GM12892 (cell line): ENCODE measurements at regions not wholly inside any gene's neighbourhood (a gene's known extent, or its start where the extent isn't known, plus 50 kb on each side); places are given as distances from the start of the nearest gene placed in this dataset.
"Not testable (repeated sequence)": the region's sequence is repeated elsewhere in the genome, so short reads cannot be mapped to it uniquely, and the experiment has no call there.

ENCODE experiments used
- DNase-seq: peaks from one replicate; pipeline ENCODE4 v3.0.0; 2011; ENCODE audit not compliant: insufficient read length
- FAIRE-seq: peaks from 2 replicates; lab custom pipeline; 2011; peaks lifted over from hg19 to GRCh38; lab: Jason Lieb, UNC
- POLR2A ChIP-seq: IDR thresholded peaks from 2 replicates; pipeline ENCODE4 v1.6.1; 2011; ENCODE audit warnings: low read depth, low read length, control low read depth
- POLR2AphosphoS5 ChIP-seq: IDR thresholded peaks from 2 replicates; pipeline ENCODE4 v1.6.1; 2011; ENCODE audit warnings: low read depth, low read length, control low read depth
- TAF1 ChIP-seq: IDR thresholded peaks from 2 replicates; pipeline ENCODE4 v1.6.1; 2011; ENCODE audit warnings: low read depth, mild to moderate bottlenecking, control low read depth, low read length, borderline replicate concordance

DNA sequence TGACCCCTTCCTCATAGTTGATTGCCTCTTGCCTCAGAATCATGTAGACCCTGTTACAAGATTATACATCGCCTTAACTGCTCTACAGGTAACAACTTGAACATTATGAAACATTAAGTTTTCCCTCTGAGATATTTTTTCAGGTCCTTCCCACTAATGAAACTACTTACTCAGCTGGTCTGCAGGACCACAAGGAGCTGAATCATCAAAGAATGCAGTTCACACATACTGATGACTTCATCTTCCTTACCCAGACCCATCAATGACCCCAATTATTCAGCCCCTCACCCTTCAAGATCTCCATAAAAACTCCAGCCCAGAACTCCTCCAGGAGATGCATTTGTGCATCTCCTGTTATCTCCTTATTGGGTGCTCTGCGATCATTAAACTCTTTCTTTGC, 720.9 kb downstream of the RAPGEF2 start:
- DNase-seq: no peak
- TF ChIP-seq TAF1: no peak
- no peak for TF ChIP-seq POLR2AphosphoS5
- TF ChIP-seq POLR2A: no peak

DNA sequence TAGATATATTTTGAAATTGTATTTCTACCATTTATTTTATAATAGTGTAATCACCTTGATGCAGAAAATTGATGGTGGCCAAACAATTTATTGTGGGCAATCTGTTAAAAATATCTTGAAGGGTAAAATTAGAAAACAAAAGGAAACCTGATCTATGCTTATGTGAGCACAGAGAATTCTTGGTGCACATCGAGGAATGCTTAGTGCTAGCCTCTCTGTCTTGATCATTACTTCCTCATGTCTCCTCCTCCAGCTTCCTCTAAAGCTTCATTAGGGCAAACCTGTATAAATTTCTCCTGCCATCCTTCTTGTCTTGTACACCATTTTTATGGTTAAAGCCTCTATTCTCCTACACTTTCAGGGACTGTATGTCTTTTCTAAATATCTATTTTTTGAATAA, 725.8 kb downstream of the RAPGEF2 start:
- no peak for TF ChIP-seq POLR2AphosphoS5
- no peak for TF ChIP-seq POLR2A
- no peak for TF ChIP-seq TAF1
- DNase-seq: no peak
- no peak for FAIRE-seq

More for the DNA sequence above, 720.9 kb downstream of the RAPGEF2 start:
- no peak for FAIRE-seq

GRCh38 chr4:159829184-159829583, 726.3 kb downstream of the RAPGEF2 start:
- TF ChIP-seq POLR2AphosphoS5 (no peak), POLR2A (no peak), TAF1 (no peak)
- no peak for DNase-seq
- FAIRE-seq: no peak

DNA sequence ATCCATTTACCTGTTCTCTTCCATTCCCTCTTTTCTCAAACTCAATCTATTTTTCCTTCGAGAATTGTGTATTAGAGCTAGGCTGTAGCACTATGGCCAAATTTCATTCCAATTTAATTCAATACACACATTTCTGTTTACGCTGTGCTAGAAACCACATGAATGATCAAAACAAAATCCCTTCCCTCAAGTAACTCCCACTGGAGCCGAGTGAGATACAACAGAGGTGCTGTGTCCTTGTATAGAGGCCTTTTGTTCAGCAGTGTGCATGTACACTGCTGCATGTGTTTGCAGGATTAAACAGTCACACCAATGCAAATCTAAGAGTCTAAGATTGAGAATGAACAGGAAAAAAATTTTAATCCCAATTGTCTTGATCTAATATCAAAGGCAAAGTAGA, 734.2 kb downstream of the RAPGEF2 start:
- TF ChIP-seq POLR2A (no peak), TAF1 (no peak), POLR2AphosphoS5 (no peak)
- no peak for DNase-seq
- FAIRE-seq: no peak

- TF ChIP-seq TAF1: no peak
- TF ChIP-seq POLR2A: no peak
- no peak for TF ChIP-seq POLR2AphosphoS5
- DNase-seq (no peak), FAIRE-seq (no peak)
These were observed 752.9 kb downstream of the RAPGEF2 start for GRCh38 chr4:159855731-159856130.

DNA sequence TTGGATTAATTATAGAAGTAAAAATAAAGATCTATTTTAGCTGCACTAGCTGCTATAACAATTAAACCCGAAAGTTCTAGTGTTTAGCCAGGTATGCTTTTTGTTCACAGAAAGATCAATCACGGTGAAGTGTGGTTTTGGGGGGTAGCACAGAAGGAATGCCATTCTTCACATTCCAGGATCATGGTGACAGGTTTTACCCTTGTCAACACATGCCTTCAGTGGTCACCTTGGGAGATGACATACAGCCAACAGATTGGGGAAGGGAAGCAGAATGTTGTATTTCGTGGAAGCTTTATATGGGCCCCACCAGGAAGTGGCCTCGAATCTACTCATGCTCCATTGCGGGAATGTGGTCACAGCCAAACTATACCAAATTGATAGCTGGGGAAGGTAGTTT, 753.6 kb downstream of the RAPGEF2 start:
- no peak for FAIRE-seq
- TF ChIP-seq POLR2AphosphoS5 (no peak), POLR2A (no peak), TAF1 (no peak)
- DNase-seq: no peak

DNA sequence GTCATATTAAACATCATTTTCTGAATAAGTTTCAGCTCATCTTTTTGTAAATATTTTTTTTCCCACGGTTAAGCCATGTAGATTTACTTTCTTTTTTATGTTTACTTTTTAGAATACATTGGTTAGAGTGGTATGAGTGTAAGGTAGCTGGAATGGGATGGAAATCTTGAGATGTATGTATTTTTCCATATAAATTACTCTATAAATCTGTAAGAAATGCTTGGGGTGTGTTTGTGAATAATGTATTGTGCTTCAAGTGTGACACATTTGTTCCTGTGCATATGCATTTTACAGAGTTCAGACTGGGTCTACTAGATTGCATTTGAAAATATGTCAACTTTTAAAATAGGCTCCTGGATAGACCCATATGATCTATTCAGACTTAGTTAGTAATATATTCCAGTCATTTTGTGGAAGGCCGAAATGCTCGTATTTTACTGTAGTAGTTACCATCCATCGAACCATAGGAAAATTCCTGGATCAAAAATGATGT, 756.8 kb downstream of the RAPGEF2 start:
- FAIRE-seq: no peak
- DNase-seq: no peak
- TF ChIP-seq POLR2AphosphoS5 (no peak), POLR2A (no peak), TAF1 (no peak)

- FAIRE-seq (no peak), DNase-seq (no peak)
- TF ChIP-seq POLR2AphosphoS5 (no peak), POLR2A (no peak), TAF1 (no peak)
These were observed 758.1 kb downstream of the RAPGEF2 start for GRCh38 chr4:159860945-159861344.

GRCh38 chr4:159864337-159864736, 761.5 kb downstream of the RAPGEF2 start:
- FAIRE-seq (no peak), DNase-seq (no peak)
- TF ChIP-seq TAF1 (no peak), POLR2AphosphoS5 (no peak), POLR2A (no peak)

DNA sequence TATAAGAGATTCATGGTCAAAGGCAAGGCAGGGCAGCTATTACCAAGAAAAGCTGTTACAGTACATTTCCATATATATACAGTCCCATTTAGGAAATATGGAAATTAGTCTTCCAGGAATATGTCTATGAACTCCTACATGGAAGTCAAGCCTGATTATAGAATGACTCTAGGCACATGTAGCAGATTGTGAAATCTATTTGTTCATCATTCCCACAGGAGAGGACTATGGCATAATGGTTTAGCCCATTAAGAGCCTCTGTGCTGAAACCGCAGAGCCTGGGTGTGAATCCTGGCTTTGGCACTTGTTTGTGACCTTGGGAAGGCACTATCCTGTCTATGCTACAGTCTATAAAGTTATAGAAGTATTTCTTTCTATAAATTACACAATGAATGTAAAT, 764.8 kb downstream of the RAPGEF2 start:
- TF ChIP-seq POLR2AphosphoS5 (no peak), TAF1 (no peak), POLR2A (no peak)
- DNase-seq (no peak), FAIRE-seq (no peak)

DNA sequence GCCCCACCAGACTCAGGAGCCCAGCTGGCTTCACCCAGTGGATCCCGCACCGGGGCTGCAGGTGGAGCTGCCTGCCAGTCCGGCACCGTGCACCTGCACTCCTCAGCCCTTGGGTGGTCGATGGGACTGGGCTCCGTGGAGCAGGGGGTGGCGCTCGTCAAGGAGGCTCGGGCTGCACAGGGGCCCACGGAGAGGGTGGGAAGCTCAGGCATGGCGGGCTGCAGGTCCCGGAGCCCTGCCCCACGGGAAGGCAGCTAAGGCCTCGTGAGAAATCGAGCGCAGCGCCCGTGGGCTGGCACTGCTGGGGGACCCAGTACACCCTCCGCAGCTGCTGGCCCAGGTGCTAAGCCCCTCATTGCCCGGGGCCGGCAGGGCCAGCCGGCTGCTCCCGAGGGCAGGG, 766.1 kb downstream of the RAPGEF2 start:
- FAIRE-seq, DNase-seq: not testable (repeated sequence)

- no peak for DNase-seq
- no peak for FAIRE-seq
- TF ChIP-seq TAF1: no peak
- TF ChIP-seq POLR2A: no peak
- TF ChIP-seq POLR2AphosphoS5: no peak
These were observed 768.3 kb downstream of the RAPGEF2 start for GRCh38 chr4:159871141-159871540.

DNA sequence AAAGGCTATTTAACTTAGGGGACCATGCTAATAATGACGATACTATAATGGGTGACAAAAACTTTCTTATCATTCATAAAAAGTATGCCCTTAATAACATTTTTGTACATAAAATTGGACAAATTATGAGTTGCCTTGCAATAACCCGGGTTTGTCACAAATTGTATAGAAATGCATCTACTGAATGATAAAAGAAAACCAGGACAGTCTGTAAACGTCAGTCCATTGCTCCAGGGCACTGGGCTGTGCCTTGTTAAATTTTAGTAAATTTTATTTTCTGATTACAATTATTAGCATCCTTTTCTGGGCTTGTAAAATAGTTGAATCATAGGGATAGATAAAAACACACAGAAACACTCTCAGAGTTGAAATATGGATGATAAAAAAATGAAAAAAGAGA, 778.3 kb downstream of the RAPGEF2 start:
- FAIRE-seq: no peak
- no peak for DNase-seq
- TF ChIP-seq POLR2AphosphoS5: no peak
